PC-3 (cell line): ENCODE measurements at regions not wholly inside any gene's neighbourhood (a gene's known extent, or its start where the extent isn't known, plus 50 kb on each side); places are given as distances from the start of the nearest gene placed in this dataset.

ENCODE experiments used
- ATAC-seq: fragments of 200-7000 bp; cut with Tn5 transposase; 2 replicates; pipeline ENCODE4 v1.9.1; 2020; ENCODE audit warnings: mild to moderate bottlenecking, moderate library complexity
- BruUV-seq: library from RNA; stranded (reverse); fragments of 400-500 nt; replicated peaks from 2 replicates; lab custom pipeline; 2021; lab: Mats Ljungman, UMichigan
- CTCF ChIA-PET: fragments of 300-600 bp; sonication (Branson Sonifier 250); formaldehyde crosslinking; loops from one replicate; lab custom pipeline; 2022; ENCODE audit warnings: antibody characterized with exemption; lab: Charles Lee
- POLR2A ChIA-PET: fragments of 300-600 bp; sonication (Branson Sonifier 250); formaldehyde crosslinking; loops from one replicate; lab custom pipeline; 2022; ENCODE audit warnings: antibody characterized with exemption; ENCODE audit not compliant: unreplicated experiment; lab: Charles Lee
- DNase-seq: peaks from one replicate; pipeline ENCODE4 v3.0.0-alpha.2; 2015
- H2AFZ ChIP-seq: fragments of 300-600 bp; sonication (generic); 2 replicates; pipeline ENCODE4 v1.6.0; 2016; ENCODE audit warnings: antibody characterized with exemption, low read length
- H3F3A ChIP-seq: fragments of 300-600 bp; sonication (generic); one replicate; pipeline ENCODE4 v1.6.0; 2017; ENCODE audit warnings: antibody characterized with exemption, low read length, control low read depth, mild to moderate bottlenecking; ENCODE audit not compliant: unreplicated experiment
- H3K27ac ChIP-seq: fragments of 300-600 bp; sonication (generic); 2 replicates; pipeline ENCODE4 v1.5.1; 2016; ENCODE audit warnings: mild to moderate bottlenecking, low read length
- H3K27me3 ChIP-seq: fragments of 300-600 bp; sonication (generic); 2 replicates; pipeline ENCODE4 v1.6.1; 2016; ENCODE audit warnings: low read length, mixed read lengths
- H3K36me3 ChIP-seq: fragments of 300-600 bp; sonication (generic); 2 replicates; pipeline ENCODE4 v1.6.1; 2016; ENCODE audit warnings: low read depth, mixed run types, low read length, mixed read lengths
- H3K4me1 ChIP-seq: fragments of 300-600 bp; sonication (generic); 2 replicates; pipeline ENCODE4 v1.5.1; 2016; ENCODE audit warnings: low read length; ENCODE audit not compliant: insufficient read depth
- H3K4me2 ChIP-seq: fragments of 300-600 bp; sonication (generic); 2 replicates; pipeline ENCODE4 v1.6.0; 2016; ENCODE audit warnings: low read length
- H3K4me3 ChIP-seq: fragments of 300-600 bp; sonication (generic); 2 replicates; pipeline ENCODE4 v1.5.1; 2016; ENCODE audit warnings: mild to moderate bottlenecking, low read length, mixed read lengths
- H3K79me2 ChIP-seq: fragments of 300-600 bp; sonication (generic); 2 replicates; pipeline ENCODE4 v1.6.1; 2017; ENCODE audit warnings: low read length, mixed read lengths
- H3K9ac ChIP-seq: fragments of 300-600 bp; sonication (generic); 2 replicates; pipeline ENCODE4 v1.6.0; 2016; ENCODE audit warnings: mild to moderate bottlenecking, low read length
- H3K9me2 ChIP-seq: fragments of 300-600 bp; sonication (generic); replicated peaks from 2 replicates; pipeline ENCODE4 v1.6.1; 2016; ENCODE audit warnings: mixed run types, low read length, mixed read lengths
- H3K9me3 ChIP-seq: fragments of 300-600 bp; sonication (generic); 2 replicates; pipeline ENCODE4 v1.6.1; 2016; ENCODE audit warnings: low read length, mixed read lengths
- H4K20me1 ChIP-seq: fragments of 300-600 bp; sonication (generic); 2 replicates; pipeline ENCODE4 v1.6.1; 2016; ENCODE audit warnings: low read length, mixed read lengths
- CTCF ChIP-seq: fragments of 300-600 bp; sonication (generic); conservative IDR thresholded peaks from 2 replicates; pipeline ENCODE4 v1.5.1; 2017; ENCODE audit warnings: antibody characterized with exemption, low read depth, mild to moderate bottlenecking, low read length
- EZH2 ChIP-seq: fragments of 300-600 bp; sonication (generic); IDR thresholded peaks from one replicate; pipeline ENCODE4 v1.6.1; 2017; ENCODE audit warnings: antibody characterized with exemption, mild to moderate bottlenecking, low read length; ENCODE audit not compliant: unreplicated experiment
- EZH2phosphoT487 ChIP-seq: fragments of 300-600 bp; sonication (generic); IDR thresholded peaks from 2 replicates; pipeline ENCODE4 v1.6.1; 2018; ENCODE audit warnings: mild to moderate bottlenecking, antibody characterized with exemption, low read length, borderline replicate concordance
- intact Hi-C: fragments of 100-400 bp; cut with micrococcal nuclease; formaldehyde crosslinking; loops from 2 replicates; pipeline ENCODE4 v1.9.0; 2023

- POLR2A ChIA-PET: no interaction called here
- Histone ChIP-seq H4K20me1 (no peaks in the 10 kb centered on the region), H3K4me3 (no peak overlapping the region), H3K4me2 (no peak overlapping the region), H3K27ac (no peak overlapping the region), H3F3A (no peaks in the 10 kb centered on the region), H3K9ac (no peak overlapping the region), H3K36me3 (no peaks in the 10 kb centered on the region), H3K9me3 (no peaks in the 10 kb centered on the region), H3K79me2 (no peaks in the 10 kb centered on the region), H3K9me2 (no peaks in the 10 kb centered on the region), H3K4me1 (no peaks in the 10 kb centered on the region), H2AFZ (no peak overlapping the region), H3K27me3 (peaks cover 29% of the 10 kb centered on the region)
- intact Hi-C loops: no loop called here
- CTCF ChIA-PET: no interaction called here
- DNase-seq (peak; percentile 56), ATAC-seq (peak; percentile 81)
- TF ChIP-seq CTCF (no peak), EZH2phosphoT487 (no peak), EZH2 (no peak)
- no TSS peak for BruUV-seq
Observed at GRCh38 chr3:10557781-10558373, 52.5 kb upstream of the ATP2B2 start.

GRCh38 chr3:10558736-10559135 is 53.4 kb upstream of the ATP2B2 start:
- Histone ChIP-seq H4K20me1 (no peaks in the 10 kb centered on the region), H3K9me2 (no peaks in the 10 kb centered on the region), H3K4me2 (no peak overlapping the region), H3K9ac (no peak overlapping the region), H3K79me2 (no peaks in the 10 kb centered on the region), H2AFZ (no peak overlapping the region), H3K9me3 (no peaks in the 10 kb centered on the region), H3F3A (no peaks in the 10 kb centered on the region), H3K4me3 (no peak overlapping the region), H3K36me3 (no peaks in the 10 kb centered on the region), H3K4me1 (no peaks in the 10 kb centered on the region), H3K27ac (no peak overlapping the region), H3K27me3 (peaks cover 34% of the 10 kb centered on the region)
- no TSS peak for BruUV-seq
- no peak for ATAC-seq
- intact Hi-C loops: no loop called here
- CTCF ChIA-PET: no interaction called here
- TF ChIP-seq EZH2 (no peak), CTCF (no peak), EZH2phosphoT487 (no peak)
- POLR2A ChIA-PET: no interaction called here
- DNase-seq: no peak

GRCh38 chr3:10560060-10560861 is 54.9 kb upstream of the ATP2B2 start:
- intact Hi-C loops: no loop called here
- CTCF ChIA-PET: interaction anchor here (0.6 kb wide), 1 partner anchor 178 kb away, joined by 3 read pairs; no protein-coding TSS in a partner anchor
- peaks cover 49% of the 10 kb centered on the region for H3K27me3 ChIP-seq

More at GRCh38 chr3:10560060-10560861, 54.9 kb upstream of the ATP2B2 start:
- Histone ChIP-seq H3K4me3 (no peak overlapping the region), H2AFZ (no peak overlapping the region), H3K9me3 (no peaks in the 10 kb centered on the region), H3K9me2 (no peaks in the 10 kb centered on the region), H4K20me1 (no peaks in the 10 kb centered on the region), H3K9ac (no peak overlapping the region), H3F3A (no peaks in the 10 kb centered on the region), H3K4me2 (no peak overlapping the region), H3K27ac (no peak overlapping the region), H3K36me3 (no peaks in the 10 kb centered on the region), H3K4me1 (no peaks in the 10 kb centered on the region), H3K79me2 (no peaks in the 10 kb centered on the region)
- DNase-seq: no peak
- no peak for ATAC-seq
- POLR2A ChIA-PET: no interaction called here
- BruUV-seq: no TSS peak
- TF ChIP-seq EZH2phosphoT487: no peak
- TF ChIP-seq CTCF: no peak
- no peak for TF ChIP-seq EZH2
